ENCODE measurements at regions not wholly inside any gene's neighbourhood (a gene's known extent, or its start where the extent isn't known, plus 50 kb on each side); places are given as distances from the start of the nearest gene placed in this dataset.

DNA sequence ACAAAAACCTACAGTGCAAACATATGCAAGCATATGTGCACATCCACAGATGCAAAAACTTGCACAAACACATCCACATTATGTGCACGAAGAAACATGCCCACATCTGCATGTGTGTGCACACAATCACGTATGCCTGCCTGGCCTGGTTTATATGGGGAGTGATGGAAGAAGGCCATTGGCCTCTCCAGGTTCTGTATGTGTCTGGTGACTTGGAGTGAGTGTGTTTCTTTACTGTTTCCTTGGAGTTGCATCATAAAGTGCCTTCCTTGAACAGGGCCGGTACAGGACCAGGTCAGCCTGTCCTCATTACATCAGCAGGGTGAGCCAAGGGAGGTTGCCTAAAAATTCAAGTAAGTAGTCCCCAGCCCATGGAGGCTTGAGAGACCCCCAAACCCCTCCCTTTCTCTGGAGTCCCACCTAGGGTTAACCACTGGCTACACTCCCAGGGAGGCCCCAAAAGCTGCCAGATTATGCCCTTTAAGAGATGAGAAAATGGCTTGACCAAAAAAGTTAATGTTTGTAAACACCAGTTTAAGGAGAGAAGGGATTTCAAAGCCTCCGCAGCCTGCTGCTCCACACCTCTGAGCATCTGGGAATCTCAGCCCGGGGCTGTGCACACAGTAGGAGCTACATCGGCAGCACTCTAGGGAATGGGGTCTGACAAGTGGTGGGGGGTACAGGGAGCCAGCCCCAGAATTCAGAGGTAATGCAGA lies 140.8 kb downstream of the VEGFA start:
- TF ChIP-seq, protein P1, sequence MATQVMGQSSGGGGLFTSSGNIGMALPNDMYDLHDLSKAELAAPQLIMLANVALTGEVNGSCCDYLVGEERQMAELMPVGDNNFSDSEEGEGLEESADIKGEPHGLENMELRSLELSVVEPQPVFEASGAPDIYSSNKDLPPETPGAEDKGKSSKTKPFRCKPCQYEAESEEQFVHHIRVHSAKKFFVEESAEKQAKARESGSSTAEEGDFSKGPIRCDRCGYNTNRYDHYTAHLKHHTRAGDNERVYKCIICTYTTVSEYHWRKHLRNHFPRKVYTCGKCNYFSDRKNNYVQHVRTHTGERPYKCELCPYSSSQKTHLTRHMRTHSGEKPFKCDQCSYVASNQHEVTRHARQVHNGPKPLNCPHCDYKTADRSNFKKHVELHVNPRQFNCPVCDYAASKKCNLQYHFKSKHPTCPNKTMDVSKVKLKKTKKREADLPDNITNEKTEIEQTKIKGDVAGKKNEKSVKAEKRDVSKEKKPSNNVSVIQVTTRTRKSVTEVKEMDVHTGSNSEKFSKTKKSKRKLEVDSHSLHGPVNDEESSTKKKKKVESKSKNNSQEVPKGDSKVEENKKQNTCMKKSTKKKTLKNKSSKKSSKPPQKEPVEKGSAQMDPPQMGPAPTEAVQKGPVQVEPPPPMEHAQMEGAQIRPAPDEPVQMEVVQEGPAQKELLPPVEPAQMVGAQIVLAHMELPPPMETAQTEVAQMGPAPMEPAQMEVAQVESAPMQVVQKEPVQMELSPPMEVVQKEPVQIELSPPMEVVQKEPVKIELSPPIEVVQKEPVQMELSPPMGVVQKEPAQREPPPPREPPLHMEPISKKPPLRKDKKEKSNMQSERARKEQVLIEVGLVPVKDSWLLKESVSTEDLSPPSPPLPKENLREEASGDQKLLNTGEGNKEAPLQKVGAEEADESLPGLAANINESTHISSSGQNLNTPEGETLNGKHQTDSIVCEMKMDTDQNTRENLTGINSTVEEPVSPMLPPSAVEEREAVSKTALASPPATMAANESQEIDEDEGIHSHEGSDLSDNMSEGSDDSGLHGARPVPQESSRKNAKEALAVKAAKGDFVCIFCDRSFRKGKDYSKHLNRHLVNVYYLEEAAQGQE (IDR thresholded peaks at IDR 0.05; ENCODE audit: insufficient replicate concordance, low read depth) = no peak
- TF ChIP-seq GABPA (IDR thresholded peaks at IDR 0.05; ENCODE audit: low read depth) (no peak), POLR2AphosphoS5 (IDR thresholded peaks at IDR 0.05; ENCODE audit: low read depth) (no peak)
- TF ChIP-seq, protein P2, sequence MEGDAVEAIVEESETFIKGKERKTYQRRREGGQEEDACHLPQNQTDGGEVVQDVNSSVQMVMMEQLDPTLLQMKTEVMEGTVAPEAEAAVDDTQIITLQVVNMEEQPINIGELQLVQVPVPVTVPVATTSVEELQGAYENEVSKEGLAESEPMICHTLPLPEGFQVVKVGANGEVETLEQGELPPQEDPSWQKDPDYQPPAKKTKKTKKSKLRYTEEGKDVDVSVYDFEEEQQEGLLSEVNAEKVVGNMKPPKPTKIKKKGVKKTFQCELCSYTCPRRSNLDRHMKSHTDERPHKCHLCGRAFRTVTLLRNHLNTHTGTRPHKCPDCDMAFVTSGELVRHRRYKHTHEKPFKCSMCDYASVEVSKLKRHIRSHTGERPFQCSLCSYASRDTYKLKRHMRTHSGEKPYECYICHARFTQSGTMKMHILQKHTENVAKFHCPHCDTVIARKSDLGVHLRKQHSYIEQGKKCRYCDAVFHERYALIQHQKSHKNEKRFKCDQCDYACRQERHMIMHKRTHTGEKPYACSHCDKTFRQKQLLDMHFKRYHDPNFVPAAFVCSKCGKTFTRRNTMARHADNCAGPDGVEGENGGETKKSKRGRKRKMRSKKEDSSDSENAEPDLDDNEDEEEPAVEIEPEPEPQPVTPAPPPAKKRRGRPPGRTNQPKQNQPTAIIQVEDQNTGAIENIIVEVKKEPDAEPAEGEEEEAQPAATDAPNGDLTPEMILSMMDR (IDR thresholded peaks at IDR 0.05; ENCODE audit: insufficient read depth, low read length) = no peak
- Histone ChIP-seq H3K27ac (replicated peaks) (no peak overlapping the region), H3K27me3 (ENCODE audit: insufficient read depth, poor library complexity, severe bottlenecking) (no peaks in the 10 kb centered on the region), H3K4me3 (replicated peaks; ENCODE audit: insufficient read depth, low read length) (no peak overlapping the region)
- DNase-seq (ENCODE audit: low read depth in 1 of 2, low spot score in 1 of 2) = no peak

DNA sequence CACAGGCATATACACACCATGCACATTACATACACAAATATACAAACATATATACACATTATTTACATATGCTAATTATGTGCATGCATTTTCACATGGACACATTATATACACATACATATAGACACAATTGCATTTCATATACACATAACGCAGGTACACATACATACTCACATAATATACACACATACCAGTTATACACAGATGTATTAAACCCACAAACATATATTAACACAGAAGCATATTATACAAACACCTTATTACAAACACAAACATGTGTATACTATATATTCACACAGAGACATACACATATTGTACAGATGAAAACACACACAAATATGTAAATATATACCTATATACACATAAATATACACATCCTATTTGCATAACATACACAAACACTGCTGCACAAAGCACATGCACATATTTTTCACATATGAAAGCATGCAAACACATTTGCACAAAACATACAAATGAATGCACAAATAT lies 140.2 kb downstream of the VEGFA start:
- TF ChIP-seq SPI1 (IDR thresholded peaks at IDR 0.05; ENCODE audit: borderline replicate concordance, low read depth) = no peak
- TF ChIP-seq, protein P2 (IDR thresholded peaks at IDR 0.05; ENCODE audit: insufficient read depth, low read length) = no peak
- TF ChIP-seq POLR2AphosphoS5 (IDR thresholded peaks at IDR 0.05; ENCODE audit: low read depth) = no peak
- no peak for DNase-seq (ENCODE audit: low read depth in 1 of 2, low spot score in 1 of 2)
- Histone ChIP-seq H3K27me3 (ENCODE audit: insufficient read depth, poor library complexity, severe bottlenecking) (no peaks in the 10 kb centered on the region), H3K27ac (replicated peaks) (no peak overlapping the region), H3K4me3 (replicated peaks; ENCODE audit: insufficient read depth, low read length) (no peak overlapping the region)

DNA sequence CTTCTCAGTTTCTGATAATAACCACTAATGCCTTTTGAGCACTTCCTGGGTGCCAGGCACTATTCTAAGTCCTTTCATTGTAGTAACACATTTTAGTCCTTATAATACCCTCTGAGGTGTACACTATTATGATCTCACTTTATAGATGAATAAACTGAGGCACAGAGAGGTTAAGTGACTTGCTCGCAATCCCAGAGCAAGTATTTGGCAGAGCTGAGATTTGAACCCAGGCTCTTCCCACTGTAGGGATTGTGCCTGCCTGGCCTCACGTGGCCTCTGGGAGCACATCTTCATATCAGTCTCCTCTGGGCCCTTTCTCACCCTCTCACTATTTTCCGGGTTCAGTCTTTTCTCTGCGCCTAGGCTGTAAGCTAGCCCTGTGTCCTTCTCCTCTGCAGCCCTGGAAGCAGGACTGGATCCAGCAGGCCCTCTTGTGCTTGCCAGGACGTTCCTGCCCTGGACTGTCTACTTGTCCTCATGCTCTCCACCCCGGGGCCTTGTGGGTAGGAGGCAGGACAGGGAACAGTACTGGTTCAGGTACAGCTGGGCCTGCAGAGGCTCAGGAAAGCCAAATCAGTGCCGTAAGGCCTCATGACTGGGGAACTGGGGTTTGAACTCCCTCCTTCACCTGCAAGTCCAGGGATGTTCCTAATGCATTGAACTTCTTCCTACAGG lies 139.6 kb downstream of the VEGFA start:
- TF ChIP-seq SPI1 (IDR thresholded peaks at IDR 0.05; ENCODE audit: borderline replicate concordance, low read depth) = no peak
- H3K27ac ChIP-seq (replicated peaks) = no peak overlapping the region
- DNase-seq (ENCODE audit: low read depth in 1 of 2, low spot score in 1 of 2) = no peak
- no peak overlapping the region for H3K4me3 ChIP-seq (replicated peaks; ENCODE audit: insufficient read depth, low read length)
- no peaks in the 10 kb centered on the region for H3K27me3 ChIP-seq (ENCODE audit: insufficient read depth, poor library complexity, severe bottlenecking)

DNA sequence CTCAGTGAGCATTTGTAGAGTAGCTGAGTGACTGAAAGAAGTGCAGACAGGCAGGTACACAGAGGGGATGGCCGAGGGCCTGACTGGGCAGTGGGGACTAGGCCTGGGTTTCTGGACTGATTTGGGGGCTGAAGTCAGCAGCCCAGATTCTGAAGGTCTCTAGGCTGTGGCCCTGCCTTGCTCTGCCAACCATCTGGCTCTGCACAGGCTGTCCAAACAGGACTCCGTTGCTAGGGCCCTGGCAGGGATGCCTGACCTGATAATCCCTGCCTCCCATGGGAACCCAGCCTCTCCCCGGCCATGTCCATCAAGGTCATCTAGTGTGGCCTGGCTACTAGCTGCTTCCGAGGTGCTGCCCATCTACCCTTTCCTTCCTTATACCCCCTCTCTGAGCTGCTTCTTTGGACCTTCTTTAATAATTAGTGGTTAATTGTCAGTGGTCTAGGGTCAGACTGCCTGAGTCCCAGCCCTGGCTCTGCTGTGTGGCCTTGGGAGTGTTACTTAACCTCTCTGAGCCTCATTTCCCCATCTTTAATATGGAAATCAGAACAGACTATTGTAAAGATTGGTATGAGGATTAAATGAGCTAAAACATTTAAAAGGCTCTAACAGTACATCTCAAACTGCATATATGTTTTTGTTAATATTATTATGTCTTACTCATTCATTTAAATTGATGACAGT lies 137.9 kb downstream of the VEGFA start:
- Histone ChIP-seq H3K4me3 (replicated peaks; ENCODE audit: insufficient read depth, low read length) (no peak overlapping the region), H3K27ac (replicated peaks) (no peak overlapping the region), H3K27me3 (ENCODE audit: insufficient read depth, poor library complexity, severe bottlenecking) (no peaks in the 10 kb centered on the region)
- TF ChIP-seq SPI1 (IDR thresholded peaks at IDR 0.05; ENCODE audit: borderline replicate concordance, low read depth) (no peak), POLR2AphosphoS5 (IDR thresholded peaks at IDR 0.05; ENCODE audit: low read depth) (no peak), GABPA (IDR thresholded peaks at IDR 0.05; ENCODE audit: low read depth) (no peak)
- TF ChIP-seq, protein P1 (IDR thresholded peaks at IDR 0.05; ENCODE audit: insufficient replicate concordance, low read depth) = no peak
- TF ChIP-seq, protein P2 (IDR thresholded peaks at IDR 0.05; ENCODE audit: insufficient read depth, low read length) = no peak
- no peak for DNase-seq (ENCODE audit: low read depth in 1 of 2, low spot score in 1 of 2)
